ENCODE measurements at regions not wholly inside any gene's neighbourhood (a gene's known extent, or its start where the extent isn't known, plus 50 kb on each side); places are given as distances from the start of the nearest gene placed in this dataset.

- DNase-seq = no peak
Observed at GRCh38 chr6:109920911-109921310, 57.2 kb upstream of the GPR6 start.

- DNase-seq = no peak
Observed at GRCh38 chr6:109922851-109923250, 55.3 kb upstream of the GPR6 start.

DNA sequence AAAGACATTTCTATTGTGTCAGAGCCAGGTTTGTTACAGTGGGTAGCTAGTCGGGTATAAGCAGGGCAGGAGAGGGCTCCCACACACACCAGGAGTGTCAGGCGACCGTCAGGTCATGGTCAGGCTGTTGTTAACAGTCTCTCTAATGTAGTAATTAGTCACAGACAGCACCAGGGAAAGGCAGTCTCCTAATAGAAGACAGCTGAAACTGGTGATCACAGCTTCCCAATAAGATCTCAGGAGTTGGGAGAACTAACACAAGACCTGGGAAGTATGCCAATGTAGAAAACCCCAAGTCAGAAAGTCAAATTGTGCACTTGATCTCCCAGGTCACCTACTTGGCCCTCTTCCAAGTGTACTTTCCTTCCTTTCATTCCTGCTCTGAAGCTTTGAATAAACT lies 53.0 kb upstream of the GPR6 start:
- no peak for DNase-seq

GRCh38 chr6:109927052-109927451 lies 51.1 kb upstream of the GPR6 start:
- no peak for DNase-seq
